Progenitor cell of endocrine pancreas (in vitro differentiated cells): ENCODE measurements at regions not wholly inside any gene's neighbourhood (a gene's known extent, or its start where the extent isn't known, plus 50 kb on each side); places are given as distances from the start of the nearest gene placed in this dataset.

Source experiments
- DNase-seq: peaks from one replicate; pipeline ENCODE4 v3.0.0; 2021; ENCODE audit warnings: low spot score; ENCODE audit not compliant: unreplicated experiment
- H3K27ac Mint-ChIP-seq: 2 replicates; pipeline ENCODE4 v1.8.0; 2021; ENCODE audit warnings: mild to moderate bottlenecking, moderate library complexity, mixed read lengths
- H3K27me3 Mint-ChIP-seq: 2 replicates; pipeline ENCODE4 v1.8.0; 2021; ENCODE audit warnings: mixed read lengths
- H3K36me3 Mint-ChIP-seq: 2 replicates; pipeline ENCODE4 v1.8.0; 2022; ENCODE audit warnings: mixed read lengths; ENCODE audit not compliant: insufficient read depth
- H3K4me1 Mint-ChIP-seq: 2 replicates; pipeline ENCODE4 v1.8.0; 2021; ENCODE audit warnings: low read depth, mixed read lengths
- H3K4me3 Mint-ChIP-seq: 2 replicates; pipeline ENCODE4 v1.8.0; 2021; ENCODE audit warnings: low read depth, mild to moderate bottlenecking, moderate library complexity, mixed read lengths
- H3K9me3 Mint-ChIP-seq: 2 replicates; pipeline ENCODE4 v1.8.0; 2021; ENCODE audit warnings: low read depth, mixed read lengths
- CTCF ChIP-seq: fragments of 200-600 bp; sonication (generic); IDR thresholded peaks from one replicate; pipeline ENCODE4 v1.5.0; 2021; ENCODE audit warnings: antibody characterized with exemption, mild to moderate bottlenecking; ENCODE audit not compliant: unreplicated experiment

GRCh38 chr11:127223026-127223425, 222.5 kb upstream of the KIRREL3 start:
- Mint-ChIP-seq H3K4me3 (no peak overlapping the region), H3K27me3 (peaks cover 12% of the 10 kb centered on the region), H3K9me3 (no peaks in the 10 kb centered on the region), H3K4me1 (no peaks in the 10 kb centered on the region), H3K27ac (no peak overlapping the region), H3K36me3 (no peaks in the 10 kb centered on the region)
- no peak for TF ChIP-seq CTCF
- DNase-seq, result no peak

- TF ChIP-seq CTCF, result no peak
Observed at GRCh38 chr11:127219704-127220103, 219.1 kb upstream of the KIRREL3 start.

GRCh38 chr11:127218275-127218608, 217.7 kb upstream of the KIRREL3 start:
- H3K27ac Mint-ChIP-seq, result no peak overlapping the region
- no peaks in the 10 kb centered on the region for H3K4me1 Mint-ChIP-seq
- H3K4me3 Mint-ChIP-seq, result no peak overlapping the region
- no peaks in the 10 kb centered on the region for H3K9me3 Mint-ChIP-seq
- H3K27me3 Mint-ChIP-seq, result peaks cover 11% of the 10 kb centered on the region
- H3K36me3 Mint-ChIP-seq, result no peaks in the 10 kb centered on the region
- TF ChIP-seq CTCF, result no peak
- no peak for DNase-seq

More at GRCh38 chr11:127219704-127220103, 219.1 kb upstream of the KIRREL3 start:
- DNase-seq, result no peak
- Mint-ChIP-seq H3K27ac (no peak overlapping the region), H3K4me1 (no peaks in the 10 kb centered on the region), H3K27me3 (peaks cover 12% of the 10 kb centered on the region), H3K9me3 (no peaks in the 10 kb centered on the region), H3K36me3 (no peaks in the 10 kb centered on the region), H3K4me3 (no peak overlapping the region)

- H3K4me1 Mint-ChIP-seq, result no peaks in the 10 kb centered on the region
- H3K27me3 Mint-ChIP-seq, result peaks cover 6% of the 10 kb centered on the region
- H3K27ac Mint-ChIP-seq, result no peak overlapping the region
- TF ChIP-seq CTCF, result no peak
- no peak for DNase-seq
- H3K4me3 Mint-ChIP-seq, result no peak overlapping the region
- no peaks in the 10 kb centered on the region for H3K36me3 Mint-ChIP-seq
- no peaks in the 10 kb centered on the region for H3K9me3 Mint-ChIP-seq
Observed at GRCh38 chr11:127217452-127218274, 217.1 kb upstream of the KIRREL3 start.

- no peaks in the 10 kb centered on the region for H3K36me3 Mint-ChIP-seq
- H3K27ac Mint-ChIP-seq, result no peak overlapping the region
- H3K27me3 Mint-ChIP-seq, result no peaks in the 10 kb centered on the region
- H3K9me3 Mint-ChIP-seq, result peaks cover 39% of the 10 kb centered on the region
- no peak for TF ChIP-seq CTCF
- peaks cover 5% of the 10 kb centered on the region for H3K4me1 Mint-ChIP-seq
- no peak overlapping the region for H3K4me3 Mint-ChIP-seq
- no peak for DNase-seq
Observed at GRCh38 chr11:127205688-127206217, 205.2 kb upstream of the KIRREL3 start.
